Fibroblast of lung (primary cell): ENCODE measurements at regions not wholly inside any gene's neighbourhood (a gene's known extent, or its start where the extent isn't known, plus 50 kb on each side); places are given as distances from the start of the nearest gene placed in this dataset.

Source experiments
- EZH2 ChIP-seq: IDR thresholded peaks from 2 replicates; pipeline ENCODE4 v1.5.1; 2012; ENCODE audit warnings: low read length, control low read depth, mild to moderate bottlenecking; ENCODE audit errors: missing control alignments
- TF ChIP-seq, protein P1 (sequence below), 2 donors: IDR thresholded peaks in 1 of 2; conservative IDR thresholded peaks in 1 of 2; 1 replicate in 1 of 2; 2 replicates in 1 of 2; pipeline ENCODE4 v1.5.1; 2011 to 2012; ENCODE audit warnings: low read length in 2 of 2, control low read depth in 1 of 2, inconsistent platforms in 1 of 2, low read depth in 1 of 2, mild to moderate bottlenecking in 1 of 2

DNA sequence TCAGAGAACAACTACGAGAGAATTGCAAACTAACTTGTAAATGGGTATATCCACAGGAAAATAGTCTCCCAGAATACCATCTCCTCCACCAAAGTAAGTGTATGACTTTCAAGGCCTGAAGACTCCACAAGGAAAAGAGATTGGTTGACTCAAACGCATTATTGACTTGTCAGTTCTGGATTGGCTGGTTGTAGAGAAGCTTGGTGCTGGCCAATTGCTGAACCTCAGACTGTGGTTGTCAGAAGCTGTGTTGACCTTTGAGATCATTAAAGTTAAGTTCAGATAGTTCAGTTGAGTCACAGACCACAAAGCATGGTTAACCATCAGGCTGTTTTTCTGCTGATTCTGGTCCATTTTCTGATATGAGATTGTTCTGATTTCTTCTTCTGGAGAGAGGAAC, 388.3 kb downstream of the BMP2 start:
- TF ChIP-seq, protein P1, sequence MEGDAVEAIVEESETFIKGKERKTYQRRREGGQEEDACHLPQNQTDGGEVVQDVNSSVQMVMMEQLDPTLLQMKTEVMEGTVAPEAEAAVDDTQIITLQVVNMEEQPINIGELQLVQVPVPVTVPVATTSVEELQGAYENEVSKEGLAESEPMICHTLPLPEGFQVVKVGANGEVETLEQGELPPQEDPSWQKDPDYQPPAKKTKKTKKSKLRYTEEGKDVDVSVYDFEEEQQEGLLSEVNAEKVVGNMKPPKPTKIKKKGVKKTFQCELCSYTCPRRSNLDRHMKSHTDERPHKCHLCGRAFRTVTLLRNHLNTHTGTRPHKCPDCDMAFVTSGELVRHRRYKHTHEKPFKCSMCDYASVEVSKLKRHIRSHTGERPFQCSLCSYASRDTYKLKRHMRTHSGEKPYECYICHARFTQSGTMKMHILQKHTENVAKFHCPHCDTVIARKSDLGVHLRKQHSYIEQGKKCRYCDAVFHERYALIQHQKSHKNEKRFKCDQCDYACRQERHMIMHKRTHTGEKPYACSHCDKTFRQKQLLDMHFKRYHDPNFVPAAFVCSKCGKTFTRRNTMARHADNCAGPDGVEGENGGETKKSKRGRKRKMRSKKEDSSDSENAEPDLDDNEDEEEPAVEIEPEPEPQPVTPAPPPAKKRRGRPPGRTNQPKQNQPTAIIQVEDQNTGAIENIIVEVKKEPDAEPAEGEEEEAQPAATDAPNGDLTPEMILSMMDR (conservative IDR thresholded peaks at IDR 0.05 in 1 of 2, IDR thresholded peaks at IDR 0.05 in 1 of 2; ENCODE audit: low read depth in 1 of 2, low read length in 2 of 2) = no peak
- no peak for TF ChIP-seq EZH2
